Osteoblast (primary cell): ENCODE measurements at regions not wholly inside any gene's neighbourhood (a gene's known extent, or its start where the extent isn't known, plus 50 kb on each side); places are given as distances from the start of the nearest gene placed in this dataset.

Experiments
- DNase-seq: peaks from one replicate; pipeline ENCODE4 v3.0.0; 2011; ENCODE audit warnings: low spot score, mixed read lengths; ENCODE audit not compliant: insufficient read length; ENCODE audit errors: missing footprints
- H2AFZ ChIP-seq: 2 replicates; pipeline ENCODE4 v1.6.0; 2011; ENCODE audit warnings: mild to moderate bottlenecking, low read length
- H3K27ac ChIP-seq: 2 replicates; pipeline ENCODE4 v1.5.1; 2011; ENCODE audit warnings: mild to moderate bottlenecking, low read depth, low read length, moderate library complexity
- H3K27me3 ChIP-seq: 2 replicates; pipeline ENCODE4 v1.6.0; 2012; ENCODE audit warnings: mild to moderate bottlenecking, control low read depth, inconsistent platforms, low read length, moderate library complexity; ENCODE audit not compliant: insufficient read depth
- H3K36me3 ChIP-seq: 2 replicates; pipeline ENCODE4 v1.5.1; 2011; ENCODE audit warnings: mild to moderate bottlenecking, low read length, control low read depth, moderate library complexity; ENCODE audit not compliant: insufficient read depth
- H3K4me1 ChIP-seq: 2 replicates; pipeline ENCODE4 v1.5.1; 2011; ENCODE audit warnings: mild to moderate bottlenecking, low read length, control low read depth, moderate library complexity; ENCODE audit not compliant: insufficient read depth
- H3K4me2 ChIP-seq: 2 replicates; pipeline ENCODE4 v1.6.0; 2011; ENCODE audit warnings: mild to moderate bottlenecking, low read length; ENCODE audit not compliant: insufficient read depth
- H3K4me3 ChIP-seq: fragments of 200-600 bp; sonication (generic); 3 replicates; pipeline ENCODE4 v1.5.1; 2012; ENCODE audit warnings: mild to moderate bottlenecking, low read length, inconsistent platforms; ENCODE audit not compliant: insufficient read depth
- H3K79me2 ChIP-seq: 2 replicates; pipeline ENCODE4 v1.6.0; 2012; ENCODE audit warnings: mild to moderate bottlenecking, low read length, control low read depth, inconsistent platforms; ENCODE audit not compliant: insufficient read depth
- H3K9me3 ChIP-seq: 2 replicates; pipeline ENCODE4 v1.5.1; 2011; ENCODE audit warnings: low read depth, low read length, control low read depth
- H4K20me1 ChIP-seq: 2 replicates; pipeline ENCODE4 v1.6.0; 2012; ENCODE audit warnings: mild to moderate bottlenecking, low read length, control low read depth; ENCODE audit not compliant: insufficient read depth
- CTCF ChIP-seq: IDR thresholded peaks from 2 replicates; pipeline ENCODE4 v1.5.1; 2011; ENCODE audit warnings: mild to moderate bottlenecking, low read depth, low read length, moderate library complexity; ENCODE audit errors: extremely low read depth

- Histone ChIP-seq H3K9me3 (no peaks in the 10 kb centered on the region), H3K4me3 (no peak overlapping the region), H3K36me3 (no peaks in the 10 kb centered on the region), H3K4me1 (peaks cover 10% of the 10 kb centered on the region), H3K27ac (no peak overlapping the region), H3K4me2 (peak overlapping the region; percentile 41), H4K20me1 (no peaks in the 10 kb centered on the region), H2AFZ (peak overlapping the region; percentile 61), H3K27me3 (no peaks in the 10 kb centered on the region), H3K79me2 (no peaks in the 10 kb centered on the region)
- no peak for DNase-seq
- TF ChIP-seq CTCF, result no peak
These were observed 81.0 kb upstream of the CDIN1 start for GRCh38 chr15:36498401-36498800.

- Histone ChIP-seq H3K27me3 (no peaks in the 10 kb centered on the region), H3K79me2 (no peaks in the 10 kb centered on the region), H3K4me1 (peaks cover 8% of the 10 kb centered on the region), H2AFZ (no peak overlapping the region), H3K4me3 (no peak overlapping the region), H3K9me3 (no peaks in the 10 kb centered on the region), H3K4me2 (no peak overlapping the region), H3K27ac (no peak overlapping the region), H3K36me3 (no peaks in the 10 kb centered on the region), H4K20me1 (no peaks in the 10 kb centered on the region)
- DNase-seq, result no peak
- no peak for TF ChIP-seq CTCF
These were observed 80.5 kb upstream of the CDIN1 start for GRCh38 chr15:36498916-36499315.

GRCh38 chr15:36499412-36500389 is 79.7 kb upstream of the CDIN1 start:
- H3K27me3 ChIP-seq, result no peaks in the 10 kb centered on the region
- H3K27ac ChIP-seq, result no peak overlapping the region
- no peak overlapping the region for H3K4me3 ChIP-seq
- no peak overlapping the region for H3K4me2 ChIP-seq
- no peaks in the 10 kb centered on the region for H4K20me1 ChIP-seq
- no peaks in the 10 kb centered on the region for H3K36me3 ChIP-seq
- H3K79me2 ChIP-seq, result no peaks in the 10 kb centered on the region
- no peak for TF ChIP-seq CTCF
- H3K9me3 ChIP-seq, result no peaks in the 10 kb centered on the region
- H2AFZ ChIP-seq, result peak overlapping the region; percentile 21
- DNase-seq, result no peak
- H3K4me1 ChIP-seq, result peaks cover 8% of the 10 kb centered on the region

GRCh38 chr15:36501063-36501678 is 78.3 kb upstream of the CDIN1 start:
- no peak overlapping the region for H3K27ac ChIP-seq
- H3K4me3 ChIP-seq, result no peak overlapping the region
- H3K9me3 ChIP-seq, result no peaks in the 10 kb centered on the region
- peak overlapping the region; percentile 5 for H3K4me2 ChIP-seq
- no peaks in the 10 kb centered on the region for H3K27me3 ChIP-seq
- H3K79me2 ChIP-seq, result no peaks in the 10 kb centered on the region
- TF ChIP-seq CTCF, result peak; percentile 85
- H3K4me1 ChIP-seq, result peaks cover 8% of the 10 kb centered on the region
- DNase-seq, result no peak
- H3K36me3 ChIP-seq, result no peaks in the 10 kb centered on the region
- no peaks in the 10 kb centered on the region for H4K20me1 ChIP-seq
- H2AFZ ChIP-seq, result peak overlapping the region; percentile 6
